DMS53 (cell line): ENCODE measurements at regions not wholly inside any gene's neighbourhood (a gene's known extent, or its start where the extent isn't known, plus 50 kb on each side); places are given as distances from the start of the nearest gene placed in this dataset.
A peak's percentile ranks its signal among the peaks of the same experiment; 100 is the strongest.

Experiments
- DNase-seq: peaks from one replicate; lab custom pipeline; 2025; lab: John Stamatoyannopoulos, UW

GRCh38 chr1:57800376-57800775, 376.5 kb upstream of the DAB1 start:
- no peak for DNase-seq

GRCh38 chr1:57799490-57800115, 375.7 kb upstream of the DAB1 start:
- peak; percentile 30 for DNase-seq

DNA sequence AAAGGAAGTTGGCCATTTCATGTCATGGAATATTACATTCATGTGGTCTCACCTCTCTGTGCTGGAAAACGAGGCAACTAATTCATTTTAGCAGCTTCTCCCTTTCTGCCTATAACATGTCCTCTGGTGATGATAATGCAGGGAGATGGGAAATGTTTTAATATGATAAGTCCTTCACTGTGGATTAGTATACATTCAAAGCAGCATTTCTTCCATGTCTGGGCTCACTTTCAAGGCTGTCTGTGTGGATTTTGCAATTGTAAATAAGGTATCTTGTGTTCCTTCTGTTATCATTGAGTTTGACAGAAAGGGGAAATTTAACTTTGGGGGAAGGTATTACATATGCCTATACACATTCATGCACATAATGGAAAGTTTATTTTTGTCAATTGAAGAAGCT, 374.7 kb upstream of the DAB1 start:
- no peak for DNase-seq

GRCh38 chr1:57797084-57797483, 373.2 kb upstream of the DAB1 start:
- DNase-seq = no peak

DNA sequence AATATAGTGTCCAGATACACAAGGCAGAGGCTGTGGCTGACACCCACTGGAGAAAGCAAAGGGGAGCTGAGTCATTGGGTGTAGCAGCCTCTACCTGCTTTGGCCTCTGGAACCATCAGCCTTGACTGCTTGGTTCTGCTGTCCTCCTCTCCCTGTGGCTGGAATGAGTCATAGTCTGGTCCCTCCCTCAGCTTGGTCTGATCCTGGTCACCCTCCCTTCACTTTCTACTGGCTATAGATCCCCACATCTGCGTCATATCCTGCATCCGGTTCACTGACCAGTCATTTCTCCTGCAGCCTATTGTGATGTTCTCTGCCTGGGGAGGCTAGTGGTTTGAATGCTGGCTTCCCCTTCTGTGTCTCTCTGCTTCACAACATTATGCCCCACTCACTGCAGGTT, 372.8 kb upstream of the DAB1 start:
- DNase-seq = peak; percentile 86

DNA sequence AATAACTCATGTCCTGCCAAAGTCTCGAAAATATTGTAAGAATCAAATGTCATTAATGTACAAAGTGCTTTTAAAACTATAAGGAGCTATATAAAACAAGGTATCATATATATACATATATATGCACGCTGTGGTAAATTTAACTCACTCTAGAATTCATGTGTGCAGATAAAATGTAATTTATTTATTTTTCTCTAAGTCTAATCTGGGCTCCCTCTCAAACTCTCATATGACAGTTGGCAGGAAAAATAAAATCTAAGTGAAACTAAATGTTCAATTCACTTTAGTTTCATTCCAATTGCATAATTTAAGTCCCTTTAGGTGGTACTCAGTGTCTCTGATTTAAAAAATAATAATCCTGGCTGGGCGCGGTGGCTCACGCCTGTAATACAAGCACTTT, 372.0 kb upstream of the DAB1 start:
- no peak for DNase-seq

- DNase-seq = no peak
Measured at GRCh38 chr1:57794078-57794477, 370.2 kb upstream of the DAB1 start.

GRCh38 chr1:57791497-57791896, 367.6 kb upstream of the DAB1 start:
- DNase-seq = no peak

- DNase-seq = no peak
Measured at GRCh38 chr1:57789936-57790335, 366.1 kb upstream of the DAB1 start.

DNA sequence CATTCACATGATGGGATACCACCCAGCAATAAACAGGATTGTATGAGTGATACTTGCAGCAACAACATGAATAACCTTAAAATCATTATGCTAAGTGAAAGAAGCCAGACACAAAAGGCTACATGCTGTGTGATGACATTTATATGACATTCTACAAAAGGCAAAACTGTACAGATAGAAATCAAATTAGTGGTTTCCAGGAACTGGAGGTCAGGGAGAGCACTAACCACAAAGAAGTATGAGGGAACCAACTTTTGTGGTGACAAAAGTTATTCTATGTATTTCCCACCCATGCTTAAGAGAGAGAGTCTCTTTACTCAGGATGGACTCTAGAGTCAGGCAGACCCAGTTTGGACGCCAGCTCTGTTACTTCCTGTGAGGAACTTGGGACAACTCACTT, 364.5 kb upstream of the DAB1 start:
- DNase-seq = no peak

- DNase-seq = no peak
Measured at GRCh38 chr1:57784356-57784755, 360.5 kb upstream of the DAB1 start.

DNA sequence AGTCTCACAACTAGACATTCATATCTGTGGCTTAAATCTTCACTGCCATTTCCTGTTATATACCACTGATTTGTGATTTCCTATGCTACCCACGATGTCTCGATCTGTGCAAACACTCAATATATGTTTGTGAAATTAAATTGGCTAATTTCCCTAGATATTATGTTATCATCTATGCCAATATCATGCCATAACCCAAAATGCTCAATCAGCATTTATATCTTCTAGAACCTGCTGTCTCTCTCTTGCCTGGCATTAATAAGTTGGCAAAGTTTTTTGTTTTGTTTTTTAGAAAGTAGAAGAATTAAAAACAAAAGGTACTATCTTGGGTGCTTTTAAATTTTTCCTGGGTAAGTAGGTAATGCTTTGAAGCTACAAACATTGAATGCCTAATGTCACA, 358.5 kb upstream of the DAB1 start:
- DNase-seq = no peak

DNA sequence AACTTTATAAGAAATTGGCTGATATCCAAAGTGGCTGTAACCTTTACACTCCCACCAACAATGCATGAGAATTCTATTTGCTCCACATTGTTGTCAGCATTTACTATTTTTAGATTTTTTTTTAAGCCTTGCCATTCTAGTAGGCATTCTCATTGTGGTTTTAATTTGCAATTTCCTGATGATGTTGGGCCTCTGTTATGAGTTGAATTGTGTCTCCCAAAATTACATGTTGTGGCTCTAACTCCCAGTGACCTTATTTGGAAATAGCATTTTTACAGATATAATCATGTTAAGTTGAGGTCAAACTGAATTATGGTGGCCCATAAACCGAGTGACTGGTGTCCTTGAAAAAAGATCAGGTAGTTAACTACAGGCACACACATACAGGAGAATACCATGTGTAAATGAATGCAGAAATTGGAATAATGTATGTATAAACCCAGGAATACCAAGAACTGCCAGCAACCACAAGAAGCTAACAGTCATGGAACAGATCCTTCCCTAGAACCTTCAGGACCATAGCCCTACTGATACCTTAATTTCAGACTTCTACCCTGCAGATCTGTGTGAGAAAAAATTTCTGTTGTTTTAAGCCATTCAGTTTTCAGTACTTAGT, 348.8 kb upstream of the DAB1 start:
- DNase-seq = no peak

DNA sequence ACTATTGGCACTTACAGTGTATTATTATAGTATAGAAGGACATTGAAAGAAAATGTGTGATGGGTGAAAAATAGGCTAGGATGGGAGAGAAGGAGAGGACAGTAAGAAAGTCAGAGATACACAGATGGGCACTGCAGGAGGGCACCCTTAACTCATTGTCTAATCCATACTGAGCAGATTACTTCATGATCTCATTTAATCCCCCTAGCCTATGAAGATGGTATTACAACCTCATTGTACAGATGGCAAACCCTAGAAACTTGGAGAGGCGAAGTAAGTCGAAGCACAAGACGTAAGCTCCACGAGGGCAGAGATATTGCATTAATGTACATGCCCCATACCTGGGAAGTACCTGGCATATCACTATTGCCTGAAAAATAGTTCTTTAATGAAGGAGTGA, 346.9 kb upstream of the DAB1 start:
- DNase-seq = peak; percentile 68

GRCh38 chr1:57770236-57770635, 346.4 kb upstream of the DAB1 start:
- no peak for DNase-seq

GRCh38 chr1:57761628-57762027, 337.8 kb upstream of the DAB1 start:
- DNase-seq = no peak

- no peak for DNase-seq
Measured at GRCh38 chr1:57752843-57753242, 329.0 kb upstream of the DAB1 start.

GRCh38 chr1:57748719-57749118, 324.9 kb upstream of the DAB1 start:
- no peak for DNase-seq

DNA sequence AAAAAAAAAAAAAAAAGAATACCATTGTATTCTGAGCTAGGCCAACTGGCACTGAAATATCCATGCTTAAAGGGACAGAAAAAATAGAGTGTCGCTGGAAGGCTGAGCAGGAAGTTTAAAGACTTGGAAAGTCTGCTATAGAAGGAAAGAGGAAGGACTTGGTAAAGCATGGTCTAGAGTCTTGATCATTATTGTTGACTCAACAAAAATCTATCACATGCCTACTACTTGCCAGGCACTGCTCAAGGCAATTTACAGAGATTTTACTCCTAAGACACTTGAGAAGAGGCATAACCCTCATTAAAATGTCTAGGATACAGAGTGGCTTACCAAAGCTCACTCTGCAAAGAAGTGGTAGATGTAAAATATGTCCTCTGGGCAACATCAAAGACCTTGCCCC, 324.0 kb upstream of the DAB1 start:
- DNase-seq = no peak

DNA sequence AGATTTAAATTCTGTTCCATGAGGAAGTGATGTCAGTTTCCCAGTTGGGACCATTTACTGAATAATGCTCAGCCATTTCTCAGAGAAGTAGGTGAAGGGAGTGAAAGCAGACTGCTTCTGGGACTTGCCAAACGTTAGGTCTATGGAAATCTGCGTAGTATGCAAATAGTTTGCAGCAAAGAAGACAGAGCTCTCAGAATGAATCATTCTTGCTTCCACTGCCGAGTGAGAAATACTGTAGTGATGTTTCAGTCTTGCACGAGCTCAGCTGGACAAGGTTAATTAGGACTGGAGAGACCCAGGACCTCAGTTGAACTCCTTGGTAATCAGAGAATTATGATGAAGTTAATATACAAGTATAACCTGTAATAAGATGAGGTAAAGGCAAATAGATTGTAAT, 317.7 kb upstream of the DAB1 start:
- DNase-seq = no peak

GRCh38 chr1:57736940-57737339, 313.1 kb upstream of the DAB1 start:
- DNase-seq = peak; percentile 21

- no peak for DNase-seq
Measured at GRCh38 chr1:57729181-57729580, 305.3 kb upstream of the DAB1 start.

- DNase-seq = peak; percentile 61
Measured at GRCh38 chr1:57727121-57727520, 303.3 kb upstream of the DAB1 start.

DNA sequence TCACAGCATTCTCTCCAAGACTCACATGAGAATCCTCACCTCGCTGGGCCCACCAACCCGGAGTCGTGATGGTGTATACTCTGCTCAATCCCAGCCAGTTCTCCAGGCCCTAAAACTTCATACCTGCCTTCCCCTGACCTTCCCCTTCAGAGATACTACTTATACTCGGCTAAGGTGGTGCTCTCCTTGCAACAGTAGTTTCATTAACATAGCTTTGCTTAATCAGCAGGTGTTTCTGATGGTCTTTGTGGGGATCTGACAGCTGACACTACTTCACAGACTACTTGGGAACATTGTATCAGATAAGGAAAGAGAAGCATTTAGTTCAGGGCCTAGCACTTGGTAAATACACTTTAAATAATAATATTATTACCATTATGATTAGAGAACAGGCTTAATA, 301.5 kb upstream of the DAB1 start:
- no peak for DNase-seq
